HG03520 (cell line): ENCODE measurements at regions not wholly inside any gene's neighbourhood (a gene's known extent, or its start where the extent isn't known, plus 50 kb on each side); places are given as distances from the start of the nearest gene placed in this dataset.
"Not testable (repeated sequence)": the region's sequence is repeated elsewhere in the genome, so short reads cannot be mapped to it uniquely, and the experiment has no call there.

Experiments
- ATAC-seq: cut with Tn5 transposase; IDR thresholded peaks from one replicate; pipeline ENCODE4 v1.9.1; 2021; ENCODE audit warnings: mild to moderate bottlenecking, moderate library complexity; ENCODE audit not compliant: unreplicated experiment

- ATAC-seq = no peak
Measured at GRCh38 chr4:129970801-129971200, 874.8 kb downstream of the C4orf33 start.

- no peak for ATAC-seq
Measured at GRCh38 chr4:129971419-129971818, 875.5 kb downstream of the C4orf33 start.

- no peak for ATAC-seq
Measured at GRCh38 chr4:129972257-129972656, 876.3 kb downstream of the C4orf33 start.

GRCh38 chr4:129974730-129975129 is 878.8 kb downstream of the C4orf33 start:
- ATAC-seq = no peak

- no peak for ATAC-seq
Measured at GRCh38 chr4:129978315-129978714, 882.4 kb downstream of the C4orf33 start.

GRCh38 chr4:129988957-129989356 is 893.0 kb downstream of the C4orf33 start:
- no peak for ATAC-seq

GRCh38 chr4:129994715-129995114 is 898.8 kb downstream of the C4orf33 start:
- ATAC-seq = peak; percentile 70

GRCh38 chr4:129998436-129999150 is 902.6 kb downstream of the C4orf33 start:
- ATAC-seq = no peak

- ATAC-seq = no peak
Measured at GRCh38 chr4:129999156-129999555, 903.2 kb downstream of the C4orf33 start.

- no peak for ATAC-seq
Measured at GRCh38 chr4:130008461-130008860, 912.5 kb downstream of the C4orf33 start.

- not testable (repeated sequence) for ATAC-seq
Measured at GRCh38 chr4:130012806-130013205, 916.9 kb downstream of the C4orf33 start.

- ATAC-seq = no peak
Measured at GRCh38 chr4:130021706-130022105, 925.8 kb downstream of the C4orf33 start.

GRCh38 chr4:130023088-130023487 is 927.1 kb downstream of the C4orf33 start:
- no peak for ATAC-seq

- ATAC-seq = no peak
Measured at GRCh38 chr4:130025701-130026100, 929.7 kb downstream of the C4orf33 start.

GRCh38 chr4:130026185-130026584 is 930.2 kb downstream of the C4orf33 start:
- ATAC-seq = no peak

- no peak for ATAC-seq
Measured at GRCh38 chr4:130027973-130028372, 932.0 kb downstream of the C4orf33 start.

GRCh38 chr4:130028552-130028951 is 932.6 kb downstream of the C4orf33 start:
- ATAC-seq = peak; percentile 83

GRCh38 chr4:130029442-130029841 is 933.5 kb downstream of the C4orf33 start:
- ATAC-seq = no peak

GRCh38 chr4:130031858-130032257 is 935.9 kb downstream of the C4orf33 start:
- no peak for ATAC-seq

- ATAC-seq = not testable (repeated sequence)
Measured at GRCh38 chr4:130033657-130034056, 937.7 kb downstream of the C4orf33 start.

GRCh38 chr4:130034876-130035275 is 938.9 kb downstream of the C4orf33 start:
- no peak for ATAC-seq

GRCh38 chr4:130035391-130035790 is 939.4 kb downstream of the C4orf33 start:
- no peak for ATAC-seq

GRCh38 chr4:130037866-130038265 is 941.9 kb downstream of the C4orf33 start:
- not testable (repeated sequence) for ATAC-seq
